Astrocyte (in vitro differentiated cells and primary cell): ENCODE measurements at regions not wholly inside any gene's neighbourhood (a gene's known extent, or its start where the extent isn't known, plus 50 kb on each side); places are given as distances from the start of the nearest gene placed in this dataset.

Experiments
- CTCF ChIP-seq: IDR thresholded peaks from 2 replicates; pipeline ENCODE4 v1.5.1; 2011; ENCODE audit warnings: low read depth, mild to moderate bottlenecking, inconsistent platforms, low read length, moderate library complexity; ENCODE audit not compliant: insufficient read depth
- EZH2 ChIP-seq: IDR thresholded peaks from 2 replicates; pipeline ENCODE4 v1.6.1; 2012; ENCODE audit warnings: mild to moderate bottlenecking, low read length, inconsistent platforms; ENCODE audit not compliant: insufficient read depth

GRCh38 chr3:189494632-189495031, 136.6 kb upstream of the TP63 start:
- no peak for TF ChIP-seq EZH2
- TF ChIP-seq CTCF, result no peak
